Fibroblast of upper back skin (primary cell): ENCODE measurements at regions not wholly inside any gene's neighbourhood (a gene's known extent, or its start where the extent isn't known, plus 50 kb on each side); places are given as distances from the start of the nearest gene placed in this dataset.
A peak's percentile ranks its signal among the peaks of the same experiment; 100 is the strongest.
"Not testable (repeated sequence)": the region's sequence is repeated elsewhere in the genome, so short reads cannot be mapped to it uniquely, and the experiment has no call there.

Experiments
- DNase-seq: peaks from one replicate; pipeline ENCODE4 v3.0.0-alpha.2; 2013

DNA sequence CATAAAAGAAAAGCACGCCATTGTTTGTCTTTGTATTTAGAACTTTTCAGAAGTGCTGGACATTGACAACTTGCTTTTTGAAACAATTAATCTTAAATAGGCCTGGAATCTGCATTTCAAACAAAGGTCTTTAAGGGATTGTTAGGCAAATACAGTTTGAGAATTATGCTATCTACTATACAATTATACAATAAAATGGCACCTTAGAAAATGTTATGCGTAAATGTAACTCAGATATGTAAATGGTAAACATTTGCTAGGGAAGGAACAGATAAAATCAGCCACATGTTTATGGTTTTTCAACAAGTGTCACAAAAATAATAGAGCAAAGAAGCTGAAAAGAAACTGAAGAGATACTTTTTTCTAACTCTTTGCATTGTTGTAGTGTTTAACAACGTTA lies 152.7 kb upstream of the PRSS12 start:
- DNase-seq, result not testable (repeated sequence)

DNA sequence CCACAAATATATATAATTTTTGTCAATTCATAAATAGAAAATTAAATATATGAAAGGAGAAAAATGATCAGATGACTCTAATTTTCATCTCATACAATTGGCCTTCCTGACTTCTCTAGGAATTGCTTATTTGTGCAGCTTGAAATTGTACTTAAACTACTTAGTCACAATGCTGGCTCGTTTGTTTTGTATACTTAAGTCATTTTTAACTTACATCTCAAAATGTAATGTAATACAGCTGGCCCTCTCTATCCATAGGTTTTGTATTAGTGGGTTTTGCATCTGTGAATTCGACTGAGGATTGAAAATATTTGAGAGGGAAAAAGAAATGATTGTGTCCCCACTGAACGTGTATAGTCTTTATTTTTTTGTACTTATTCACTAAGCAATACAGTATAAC lies 160.1 kb upstream of the PRSS12 start:
- DNase-seq, result not testable (repeated sequence)

DNA sequence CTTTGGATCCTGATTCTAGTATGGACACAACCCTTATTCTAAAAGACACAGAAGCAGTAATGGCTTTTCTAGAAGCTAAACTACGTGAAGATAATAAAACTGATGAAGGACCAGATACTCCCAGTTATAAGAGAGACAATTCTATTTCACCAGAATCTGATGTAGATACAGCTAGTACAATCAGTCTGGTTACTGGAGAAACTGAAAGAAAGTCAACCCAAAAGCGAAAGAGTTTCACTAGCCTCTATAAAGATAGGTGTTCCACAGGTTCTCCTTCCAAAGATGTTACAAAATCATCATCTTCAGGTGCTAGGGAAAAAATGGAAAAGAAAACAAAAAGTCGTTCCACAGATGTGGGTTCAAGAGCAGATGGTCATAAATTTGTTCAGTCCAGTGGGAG lies 161.5 kb upstream of the PRSS12 start:
- DNase-seq, result not testable (repeated sequence)

DNA sequence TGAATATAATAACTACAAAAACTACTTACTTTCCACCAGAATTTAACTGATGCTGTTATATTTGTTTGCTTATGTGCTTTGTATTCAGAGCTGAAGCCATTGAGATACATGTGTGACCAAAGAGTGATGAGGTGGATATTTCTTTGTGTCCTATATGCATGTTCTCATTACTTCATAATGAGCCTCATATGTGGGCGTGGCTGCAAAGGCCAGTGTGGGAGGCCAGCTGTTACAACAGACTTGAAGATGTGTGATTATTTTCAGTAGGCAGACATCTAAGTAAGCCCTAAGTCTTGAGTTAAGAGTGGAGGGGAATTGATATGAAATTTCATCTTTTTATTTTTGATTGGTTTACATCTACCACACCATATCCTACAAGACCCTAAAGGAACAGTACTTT lies 163.3 kb upstream of the PRSS12 start:
- peak; percentile 7 for DNase-seq

DNA sequence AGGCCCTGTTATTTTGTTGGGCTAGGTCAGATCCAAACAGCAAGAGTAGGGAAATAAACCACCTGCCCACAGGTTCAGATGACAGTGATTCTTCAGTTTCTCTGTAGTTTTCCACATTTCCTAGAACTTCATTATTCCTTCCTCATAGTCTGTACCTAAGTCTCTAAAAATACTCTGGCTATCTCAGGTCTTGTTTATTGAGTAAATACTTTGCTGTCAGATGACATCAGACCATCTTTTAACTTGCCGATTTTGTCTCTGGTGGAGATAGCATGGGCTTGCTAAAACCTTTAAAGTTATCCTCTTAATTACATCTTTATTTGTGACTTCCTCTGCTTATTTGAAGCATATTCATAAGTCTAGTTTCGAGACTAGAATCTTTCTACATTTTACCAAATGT lies 155.1 kb upstream of the METTL14 start:
- not testable (repeated sequence) for DNase-seq

DNA sequence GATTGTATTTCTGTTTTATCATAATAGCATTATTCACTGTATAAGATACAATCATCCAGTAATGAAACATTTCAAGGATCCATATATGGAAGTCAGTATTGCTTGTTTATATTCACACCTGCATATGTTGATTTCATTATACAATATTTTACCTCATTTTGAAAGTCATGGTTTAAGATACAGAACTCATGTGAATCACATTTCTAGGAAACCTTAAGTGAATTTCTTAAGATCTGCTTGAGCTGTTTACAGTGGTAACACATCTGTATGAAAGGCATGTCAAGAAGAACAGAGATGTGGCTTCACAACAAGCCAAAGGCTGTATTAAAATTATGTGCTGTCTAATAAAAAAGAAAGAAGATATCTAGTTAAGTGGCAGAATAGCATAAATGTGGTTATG lies 153.2 kb upstream of the METTL14 start:
- not testable (repeated sequence) for DNase-seq

DNA sequence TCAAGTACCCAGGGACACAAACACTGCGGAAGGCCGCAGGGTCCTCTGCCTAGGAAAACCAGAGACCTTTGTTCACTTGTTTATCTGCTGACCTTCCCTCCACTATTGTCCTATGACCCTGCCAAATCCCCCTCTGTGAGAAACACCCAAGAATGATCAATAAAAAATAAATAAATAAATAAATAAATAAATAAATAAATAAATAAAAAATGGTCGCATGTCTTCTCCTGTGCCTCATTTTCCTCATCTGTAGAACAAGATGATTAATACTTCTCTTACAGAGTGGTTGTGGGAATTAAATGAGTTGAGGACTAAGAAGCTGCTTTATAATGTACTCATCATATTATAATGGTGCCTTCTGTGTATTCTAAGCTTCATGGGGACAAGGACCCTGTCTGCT lies 149.4 kb upstream of the METTL14 start:
- not testable (repeated sequence) for DNase-seq

DNA sequence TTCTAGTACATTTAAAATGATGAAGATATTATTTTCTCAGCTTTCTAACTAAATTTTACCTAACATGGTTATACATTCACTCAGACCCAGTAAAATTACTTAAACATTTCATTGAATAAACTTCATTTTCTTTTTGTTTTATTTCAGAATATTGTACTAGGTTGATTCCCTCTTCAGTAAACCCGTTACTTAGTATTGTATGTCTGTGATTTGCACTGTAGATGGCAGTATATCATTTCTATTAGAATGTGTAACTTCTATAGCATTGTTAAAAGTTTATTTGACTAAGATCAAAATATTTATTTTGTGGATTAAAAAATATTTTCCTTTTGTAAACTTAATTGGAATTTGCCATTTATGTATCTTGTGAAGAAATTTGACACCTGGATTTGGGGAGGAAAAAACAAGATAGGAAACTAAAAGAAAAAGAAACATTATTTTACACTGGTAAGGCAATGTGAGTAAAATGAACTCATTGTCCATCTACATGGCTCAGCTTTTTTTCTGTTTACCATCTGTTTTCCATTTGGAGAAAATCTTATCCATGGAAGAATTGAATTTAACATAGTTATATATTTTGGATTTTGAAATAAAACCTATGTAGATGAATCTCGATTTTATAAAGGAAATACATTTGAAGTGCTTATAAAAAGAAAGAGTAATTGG lies 145.6 kb upstream of the METTL14 start:
- DNase-seq, result peak; percentile 10

DNA sequence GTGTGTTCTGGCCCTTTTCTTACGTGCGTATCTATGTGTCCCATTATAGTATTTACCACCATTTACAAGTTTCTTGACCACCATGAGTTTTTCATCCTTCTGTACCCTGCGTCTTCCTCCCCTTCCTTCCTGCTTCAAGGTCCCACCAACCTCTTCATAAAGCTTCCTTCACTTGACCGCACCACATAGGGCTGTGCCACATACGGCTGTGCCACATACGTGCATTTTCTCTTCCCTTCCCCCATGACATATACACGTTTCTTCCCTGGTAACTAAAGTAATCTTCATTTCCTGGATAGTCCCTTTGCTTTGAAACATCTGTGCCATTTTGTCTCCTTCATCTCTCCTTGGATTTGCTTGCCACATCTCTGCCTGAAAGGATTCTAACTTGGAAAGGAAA lies 128.6 kb upstream of the METTL14 start:
- not testable (repeated sequence) for DNase-seq

DNA sequence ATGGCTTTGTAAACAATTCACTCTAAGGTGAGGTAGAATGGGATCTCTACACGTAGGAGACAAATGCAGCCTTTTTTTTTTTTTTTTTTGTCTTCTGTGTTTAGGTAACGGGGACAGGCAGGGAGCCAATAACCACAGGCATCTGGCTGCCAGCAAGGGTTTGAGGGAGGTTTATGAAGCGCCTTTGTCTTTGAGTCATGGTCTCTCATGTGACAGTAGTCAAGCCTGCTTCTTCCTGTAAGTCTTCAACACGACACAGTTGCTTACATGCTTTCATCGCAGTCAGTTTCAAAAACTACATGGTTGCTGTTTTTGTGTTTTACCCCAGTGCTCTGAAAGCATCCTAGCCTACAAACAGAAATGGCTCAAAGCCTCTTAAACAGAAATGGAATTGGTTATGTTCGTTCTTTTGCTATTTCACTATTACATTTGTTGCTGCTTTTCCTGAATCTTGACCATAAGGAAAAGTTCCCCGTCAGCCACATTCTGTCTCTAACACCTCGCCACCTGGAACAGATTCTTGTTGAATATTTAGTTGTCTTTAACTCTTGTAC lies 127.8 kb upstream of the METTL14 start:
- DNase-seq, result peak; percentile 65

DNA sequence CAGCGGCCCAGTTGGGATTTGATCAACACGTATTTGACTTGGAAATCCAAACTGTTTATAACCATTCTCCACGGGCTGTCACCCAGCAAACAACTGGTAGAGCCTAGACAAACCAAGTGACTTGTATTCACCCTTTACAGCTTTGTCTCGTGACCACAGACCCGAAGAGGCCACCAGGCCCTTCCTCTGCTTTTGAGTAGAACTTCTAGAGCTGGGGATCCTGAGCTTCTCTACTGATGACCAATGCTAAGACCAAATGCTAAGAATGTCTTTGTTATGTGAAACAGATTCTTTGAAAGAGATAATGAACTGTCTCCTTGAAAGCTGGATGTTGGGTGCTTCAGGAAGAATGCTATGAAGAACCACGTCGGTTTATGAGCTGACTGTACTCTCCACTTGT lies 127.0 kb upstream of the METTL14 start:
- not testable (repeated sequence) for DNase-seq

DNA sequence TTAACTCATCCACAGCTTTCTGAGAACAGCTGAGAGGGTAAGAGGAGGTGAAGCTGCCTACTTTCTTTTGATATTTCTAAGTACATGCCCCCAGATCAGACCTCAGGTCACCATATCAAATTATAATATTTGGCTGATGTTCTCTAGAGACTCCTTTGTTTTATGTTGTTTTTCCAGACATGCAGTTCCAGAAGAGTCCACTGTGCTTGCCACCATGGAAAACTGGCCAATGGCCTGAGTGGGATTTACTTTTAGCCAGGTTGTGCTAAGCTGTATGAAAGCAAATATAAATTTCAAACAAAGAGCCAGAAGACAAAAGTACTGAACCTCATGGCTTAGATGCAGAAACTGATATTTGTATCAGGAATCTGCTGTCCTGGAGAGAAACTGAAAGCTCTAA lies 123.6 kb upstream of the METTL14 start:
- not testable (repeated sequence) for DNase-seq

DNA sequence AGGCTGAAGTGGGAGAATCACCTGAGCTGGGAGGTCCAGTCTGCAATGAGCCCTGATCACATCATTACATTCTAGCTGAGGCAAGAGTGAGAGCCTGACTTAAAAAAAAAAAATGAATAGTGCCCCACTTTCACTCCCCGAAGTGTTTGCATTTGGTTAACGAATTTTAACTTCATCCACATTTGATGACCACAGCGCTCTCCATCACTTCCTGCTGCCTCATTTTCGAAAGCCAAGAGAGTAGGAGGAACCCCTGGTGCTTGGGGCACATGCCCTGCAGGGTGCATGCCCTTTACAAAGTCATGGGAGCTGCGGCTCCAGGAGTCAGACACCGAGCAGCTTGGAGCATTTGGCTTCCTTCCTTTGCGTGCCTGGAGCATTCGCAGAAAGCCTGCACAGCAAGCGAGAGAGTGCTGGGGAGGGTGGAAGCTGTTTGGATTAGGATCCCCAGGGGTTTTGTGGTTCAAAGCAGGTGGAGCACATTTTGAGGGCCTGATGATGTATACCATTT lies 119.1 kb upstream of the METTL14 start:
- peak; percentile 96 for DNase-seq

DNA sequence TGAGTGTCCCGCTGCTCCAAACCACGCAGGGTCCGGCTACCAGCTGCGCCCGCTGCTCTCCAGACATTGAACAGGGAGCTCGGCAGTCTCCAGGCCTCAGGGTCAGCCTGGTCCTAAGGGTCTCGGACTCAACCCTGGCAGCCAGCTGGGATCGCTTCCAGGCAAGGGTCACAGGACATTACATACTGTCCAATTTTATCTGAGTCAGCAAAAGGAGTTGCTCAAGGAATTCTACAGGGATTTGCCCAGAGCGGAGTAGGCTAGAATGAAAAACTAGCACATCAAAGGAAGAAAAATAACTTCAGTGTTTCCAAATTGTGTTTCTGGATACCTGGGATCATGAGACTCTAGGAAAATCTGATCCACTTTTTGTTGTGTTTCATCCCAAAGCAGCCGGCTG lies 112.2 kb upstream of the METTL14 start:
- DNase-seq, result peak; percentile 10

DNA sequence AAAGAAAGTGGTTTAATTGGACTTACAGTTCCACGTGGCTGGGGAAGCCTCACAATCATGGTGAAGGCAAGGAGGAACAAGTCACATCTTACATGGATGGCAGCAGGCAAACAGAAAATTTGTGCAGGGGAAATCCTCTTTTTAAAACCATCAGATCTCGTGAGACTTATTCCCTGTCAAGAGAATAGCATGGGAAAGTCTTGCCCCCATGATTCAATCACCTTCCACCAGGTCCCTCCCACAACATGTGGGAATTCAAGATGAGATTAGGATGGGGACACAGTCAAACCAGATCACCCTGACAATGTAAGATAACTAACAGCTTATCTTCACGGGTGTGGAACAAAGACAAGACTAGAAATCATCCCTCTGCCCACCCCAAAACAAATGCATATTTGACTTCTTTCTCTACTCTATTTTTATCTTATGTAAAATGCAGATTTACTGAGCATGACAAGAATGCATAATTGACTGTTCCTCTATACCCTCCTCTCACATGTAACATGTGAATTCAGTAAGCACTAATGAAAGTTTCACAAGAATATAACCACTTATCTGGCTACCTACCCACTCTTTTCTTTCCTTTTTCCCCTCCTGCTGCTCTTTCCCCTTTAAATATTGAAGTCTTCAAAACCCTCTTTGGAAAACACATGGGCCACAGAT lies 110.8 kb upstream of the METTL14 start:
- not testable (repeated sequence) for DNase-seq

DNA sequence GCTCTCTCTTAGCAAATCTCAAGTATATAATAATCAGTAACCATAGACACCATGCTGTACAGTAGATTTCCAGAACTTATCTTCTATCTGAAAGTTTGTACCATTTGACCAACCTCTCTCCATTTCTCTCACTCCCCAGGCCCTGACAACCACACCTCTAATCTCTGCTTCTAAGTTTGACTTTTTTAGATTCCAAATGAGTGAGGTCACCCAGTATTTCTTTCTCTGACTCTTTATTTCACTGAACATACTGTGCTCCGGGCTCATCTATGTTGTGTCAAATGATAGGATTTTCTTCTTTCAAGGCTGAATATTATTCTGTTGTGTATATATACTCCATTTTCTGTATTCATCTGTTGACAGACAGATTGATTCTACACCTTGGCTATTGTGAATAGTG lies 110.1 kb upstream of the METTL14 start:
- peak; percentile 35 for DNase-seq

DNA sequence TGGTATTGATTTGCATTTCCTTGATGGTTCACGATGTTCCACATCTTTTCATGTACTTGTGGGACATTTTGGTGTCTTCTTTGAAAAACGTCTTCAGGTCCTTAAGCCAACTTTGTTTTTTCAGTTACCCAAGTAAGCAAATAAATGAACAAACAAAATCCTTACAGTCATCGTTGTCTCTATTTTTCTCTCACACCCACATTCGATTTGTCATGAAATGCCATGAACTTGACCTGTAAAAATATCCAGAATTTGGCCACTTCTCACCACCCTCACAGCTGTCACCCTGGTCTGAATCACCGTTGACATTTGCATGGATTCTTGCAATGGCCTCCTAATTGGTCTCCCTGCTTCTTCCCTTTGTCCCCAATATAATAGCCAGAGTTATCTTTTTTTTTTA lies 109.5 kb upstream of the METTL14 start:
- not testable (repeated sequence) for DNase-seq

DNA sequence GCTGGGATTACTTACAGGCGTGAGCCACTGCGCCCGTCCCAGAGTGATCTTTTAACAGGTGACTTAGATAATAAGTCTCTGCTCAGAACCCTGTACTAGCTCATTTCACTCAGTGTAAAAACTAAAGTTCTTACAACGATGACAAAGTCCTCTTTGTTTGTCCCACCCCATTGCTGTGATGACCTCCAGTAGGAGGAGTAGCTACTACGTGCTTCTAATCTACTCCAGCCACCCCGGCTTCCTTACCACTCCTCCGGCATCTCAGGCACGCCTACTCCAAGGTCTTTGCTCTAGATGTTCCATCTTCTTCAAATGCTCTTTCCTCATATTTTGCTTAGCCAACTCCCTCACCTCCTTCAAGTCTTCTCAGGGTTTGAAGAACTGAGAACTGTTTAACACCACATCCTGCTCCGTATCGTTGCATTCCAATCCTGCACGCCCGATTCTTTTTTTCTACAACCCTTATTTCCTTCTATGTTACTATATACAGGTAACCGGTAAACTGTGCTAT lies 108.4 kb upstream of the METTL14 start:
- not testable (repeated sequence) for DNase-seq

DNA sequence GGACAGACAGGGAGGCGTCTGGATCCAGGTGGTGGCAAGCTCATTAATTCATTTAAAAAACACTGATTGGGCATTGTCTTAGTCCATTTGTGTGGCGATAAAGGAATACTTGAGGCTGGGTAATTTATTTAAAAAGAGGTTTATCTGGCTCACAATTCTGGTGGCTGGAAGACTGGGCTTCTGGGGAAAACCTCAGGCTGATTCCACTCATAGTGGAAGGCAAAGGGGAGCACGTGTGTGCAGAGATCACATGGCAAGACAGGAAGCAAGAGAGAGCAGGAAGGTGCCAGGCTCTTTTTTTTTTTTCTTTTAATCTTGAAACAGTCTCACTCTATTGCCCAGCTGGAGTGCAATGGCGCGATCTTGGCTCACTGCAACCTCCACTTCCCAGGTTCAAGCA lies 100.2 kb upstream of the METTL14 start:
- no peak for DNase-seq

DNA sequence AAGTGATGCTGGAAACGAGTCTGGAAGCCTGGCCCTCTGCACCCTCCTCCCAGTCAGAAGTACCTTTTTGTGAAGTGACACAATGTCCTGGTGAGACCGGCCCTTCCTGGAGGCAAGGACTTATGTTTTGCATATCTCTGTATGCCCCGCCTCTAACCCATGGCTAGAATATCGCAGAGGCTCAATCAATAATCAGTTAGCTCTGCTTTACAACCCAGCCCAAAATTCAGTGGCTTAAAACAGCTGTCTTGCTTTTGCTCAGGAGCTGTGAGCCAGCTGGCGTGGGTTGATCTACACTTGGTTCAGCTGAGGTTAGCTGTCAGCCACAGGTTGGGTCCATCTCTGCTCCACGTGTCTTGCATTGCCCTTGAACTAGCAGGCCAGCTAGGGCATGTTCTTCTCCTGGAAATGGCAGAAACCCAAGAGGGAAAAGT lies 98.8 kb upstream of the METTL14 start:
- DNase-seq, result peak; percentile 13

DNA sequence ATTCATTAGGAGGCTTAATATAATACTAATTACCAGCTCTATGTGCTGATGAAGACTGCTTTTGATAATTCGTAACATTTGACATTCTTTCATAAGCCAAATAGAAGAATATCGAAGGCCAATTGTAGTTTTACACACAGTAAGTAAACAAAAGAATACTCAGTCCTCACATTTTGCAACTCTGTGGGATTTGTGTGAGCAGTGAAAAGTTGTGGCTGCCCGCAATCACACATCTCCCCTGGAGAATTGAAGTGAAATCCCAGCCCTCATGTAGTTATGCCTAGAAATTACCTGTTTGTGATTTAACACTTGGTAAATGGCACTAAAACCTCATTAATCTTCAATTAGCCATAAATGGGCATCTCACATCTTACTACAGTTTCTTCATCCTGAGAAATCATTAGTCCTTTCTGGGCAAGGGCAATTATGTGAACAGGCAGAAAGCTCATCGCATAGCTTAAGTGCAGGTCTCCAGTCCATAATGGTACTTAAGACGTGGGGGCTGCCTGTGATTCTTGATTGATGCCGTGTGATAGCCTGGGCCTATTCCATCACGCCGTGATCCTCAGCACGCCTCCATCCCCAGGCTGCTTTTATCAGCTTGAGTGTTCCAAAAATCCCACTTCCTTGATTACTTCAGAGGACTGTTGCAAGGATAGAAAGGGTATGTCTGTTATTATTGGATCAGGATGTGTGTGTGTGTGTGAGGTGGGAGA lies 97.9 kb upstream of the METTL14 start:
- no peak for DNase-seq

DNA sequence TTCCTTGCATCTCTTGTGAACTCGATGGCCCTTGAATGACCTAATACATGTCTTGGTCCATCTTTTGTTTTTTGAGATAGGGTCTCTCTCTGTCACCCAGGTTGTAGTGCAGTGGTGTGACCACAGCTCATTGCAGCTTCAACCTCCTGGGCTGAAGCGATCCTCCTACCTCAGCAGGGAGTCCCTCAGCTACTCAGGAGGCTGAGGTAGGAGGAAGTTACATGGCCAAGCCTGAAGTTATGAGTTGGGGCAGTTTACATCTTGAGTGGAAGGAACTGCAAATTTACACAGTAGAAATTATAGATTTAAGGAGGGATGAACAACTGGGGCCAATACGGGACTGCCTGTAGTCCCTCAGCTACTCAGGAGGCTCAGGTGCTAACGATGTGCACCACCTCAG lies 97.2 kb upstream of the METTL14 start:
- DNase-seq, result no peak

DNA sequence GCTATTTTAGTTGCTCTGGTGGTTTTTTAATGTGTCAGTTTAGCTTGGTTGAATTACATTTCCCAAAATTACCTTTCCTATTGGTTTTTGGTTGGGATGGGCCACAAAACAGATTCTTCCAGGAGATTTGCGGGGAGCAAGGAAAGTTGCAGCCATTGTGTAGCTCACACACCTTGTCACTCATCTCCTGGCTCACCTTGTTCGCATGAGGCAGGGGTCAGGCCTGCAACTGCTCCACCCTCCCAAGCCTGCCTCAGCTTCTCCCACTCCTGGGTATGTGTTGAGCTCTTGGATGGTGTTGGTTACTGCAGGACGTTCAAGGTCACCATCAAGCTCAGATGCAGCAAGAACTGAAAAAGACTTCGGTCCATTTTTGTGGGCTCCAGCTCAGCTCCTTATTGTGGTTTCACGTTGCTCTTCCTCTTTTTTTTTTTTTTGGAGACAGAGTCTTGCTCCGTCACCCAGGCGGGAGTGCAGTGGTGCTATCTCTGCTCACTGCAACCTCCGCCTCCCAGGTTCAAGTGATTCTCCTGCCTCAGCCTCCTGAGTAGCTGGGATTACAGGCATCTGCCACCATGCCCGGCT lies 95.6 kb upstream of the METTL14 start:
- DNase-seq, result no peak
